C4-2B (cell line): ENCODE measurements at regions not wholly inside any gene's neighbourhood (a gene's known extent, or its start where the extent isn't known, plus 50 kb on each side); places are given as distances from the start of the nearest gene placed in this dataset.

Source experiments
- ZFX ChIP-seq: fragments of 450-650 bp; IDR thresholded peaks from 2 replicates; pipeline ENCODE4 v1.6.1; 2017
- TF ChIP-seq, protein P1 (sequence below): fragments of 450-650 bp; conservative IDR thresholded peaks from 2 replicates; pipeline ENCODE4 v1.5.1; 2017; ENCODE audit warnings: mild to moderate bottlenecking

DNA sequence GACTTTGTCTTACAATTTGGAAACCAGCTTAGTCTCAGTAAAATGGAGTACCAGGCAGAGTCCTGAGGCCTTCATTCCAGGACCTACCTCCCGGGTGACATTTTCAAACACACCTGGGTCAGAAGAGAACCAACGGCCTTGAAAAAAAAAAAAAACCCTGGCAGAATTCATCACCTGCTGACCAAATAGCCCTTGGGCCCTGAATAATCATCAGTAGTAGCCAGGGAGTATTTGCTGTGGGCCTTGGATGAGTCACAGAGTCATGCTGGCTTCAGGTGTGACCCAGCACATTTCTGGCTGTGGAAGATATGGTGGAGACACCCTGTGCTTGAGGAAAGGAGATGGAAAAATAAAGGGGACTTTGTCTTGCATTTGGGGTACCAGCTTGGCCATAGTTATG is 92.2 kb downstream of the LPAR4 start:
- TF ChIP-seq, protein P1, sequence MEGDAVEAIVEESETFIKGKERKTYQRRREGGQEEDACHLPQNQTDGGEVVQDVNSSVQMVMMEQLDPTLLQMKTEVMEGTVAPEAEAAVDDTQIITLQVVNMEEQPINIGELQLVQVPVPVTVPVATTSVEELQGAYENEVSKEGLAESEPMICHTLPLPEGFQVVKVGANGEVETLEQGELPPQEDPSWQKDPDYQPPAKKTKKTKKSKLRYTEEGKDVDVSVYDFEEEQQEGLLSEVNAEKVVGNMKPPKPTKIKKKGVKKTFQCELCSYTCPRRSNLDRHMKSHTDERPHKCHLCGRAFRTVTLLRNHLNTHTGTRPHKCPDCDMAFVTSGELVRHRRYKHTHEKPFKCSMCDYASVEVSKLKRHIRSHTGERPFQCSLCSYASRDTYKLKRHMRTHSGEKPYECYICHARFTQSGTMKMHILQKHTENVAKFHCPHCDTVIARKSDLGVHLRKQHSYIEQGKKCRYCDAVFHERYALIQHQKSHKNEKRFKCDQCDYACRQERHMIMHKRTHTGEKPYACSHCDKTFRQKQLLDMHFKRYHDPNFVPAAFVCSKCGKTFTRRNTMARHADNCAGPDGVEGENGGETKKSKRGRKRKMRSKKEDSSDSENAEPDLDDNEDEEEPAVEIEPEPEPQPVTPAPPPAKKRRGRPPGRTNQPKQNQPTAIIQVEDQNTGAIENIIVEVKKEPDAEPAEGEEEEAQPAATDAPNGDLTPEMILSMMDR: no peak
- TF ChIP-seq ZFX: no peak
